Kidney epithelial cell (primary cell): ENCODE measurements at regions not wholly inside any gene's neighbourhood (a gene's known extent, or its start where the extent isn't known, plus 50 kb on each side); places are given as distances from the start of the nearest gene placed in this dataset.

Source experiments
- DNase-seq: peaks from one replicate; pipeline ENCODE4 v3.0.0-alpha.2; 2010; ENCODE audit warnings: low read depth
- H3K27me3 ChIP-seq: 2 replicates; pipeline ENCODE4 v1.6.0; 2011; ENCODE audit warnings: low read length; ENCODE audit not compliant: control insufficient read depth, insufficient read depth
- H3K36me3 ChIP-seq: 2 replicates; pipeline ENCODE4 v1.5.1; 2011; ENCODE audit warnings: low read length; ENCODE audit not compliant: control insufficient read depth, insufficient read depth
- H3K4me3 ChIP-seq: 2 replicates; pipeline ENCODE4 v1.5.1; 2011; ENCODE audit warnings: low read depth, mild to moderate bottlenecking, control low read depth, low read length
- TF ChIP-seq, protein P1 (sequence below): IDR thresholded peaks from 2 replicates; pipeline ENCODE4 v1.5.1; 2011; ENCODE audit warnings: mild to moderate bottlenecking, moderate library complexity, low read length, control low read depth, inconsistent platforms; ENCODE audit not compliant: insufficient read depth, poor library complexity, severe bottlenecking

DNA sequence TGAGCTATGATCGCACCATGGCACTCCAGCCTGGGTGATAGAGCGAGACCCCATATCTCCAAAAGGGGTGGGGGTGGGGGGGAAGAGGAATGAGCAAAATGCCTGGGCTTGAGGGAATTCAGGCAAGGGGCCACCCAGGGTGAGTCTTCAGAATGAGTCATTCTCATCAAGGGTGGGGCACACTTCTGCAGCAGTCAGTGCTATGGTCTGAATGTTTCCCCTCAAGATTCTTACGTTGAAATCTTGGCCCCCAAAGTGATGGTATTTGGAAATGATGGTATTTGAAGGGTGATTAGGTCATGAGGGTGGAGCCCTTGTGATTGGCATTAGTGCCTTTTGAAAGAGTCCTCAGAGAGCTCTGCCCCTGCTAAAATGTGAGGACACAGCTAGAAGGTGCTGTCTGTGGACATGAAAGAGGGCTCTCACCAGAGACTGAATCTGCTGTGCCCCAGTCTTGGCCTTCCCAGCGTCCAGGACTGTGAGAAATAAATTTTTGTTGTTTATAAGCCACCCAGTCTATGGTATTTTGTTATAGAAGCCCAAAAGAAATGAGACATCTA is 86.4 kb upstream of the THY1 start:
- peaks cover 22% of the 10 kb centered on the region for H3K27me3 ChIP-seq
- DNase-seq, result no peak
- no peaks in the 10 kb centered on the region for H3K36me3 ChIP-seq
- TF ChIP-seq, protein P1, sequence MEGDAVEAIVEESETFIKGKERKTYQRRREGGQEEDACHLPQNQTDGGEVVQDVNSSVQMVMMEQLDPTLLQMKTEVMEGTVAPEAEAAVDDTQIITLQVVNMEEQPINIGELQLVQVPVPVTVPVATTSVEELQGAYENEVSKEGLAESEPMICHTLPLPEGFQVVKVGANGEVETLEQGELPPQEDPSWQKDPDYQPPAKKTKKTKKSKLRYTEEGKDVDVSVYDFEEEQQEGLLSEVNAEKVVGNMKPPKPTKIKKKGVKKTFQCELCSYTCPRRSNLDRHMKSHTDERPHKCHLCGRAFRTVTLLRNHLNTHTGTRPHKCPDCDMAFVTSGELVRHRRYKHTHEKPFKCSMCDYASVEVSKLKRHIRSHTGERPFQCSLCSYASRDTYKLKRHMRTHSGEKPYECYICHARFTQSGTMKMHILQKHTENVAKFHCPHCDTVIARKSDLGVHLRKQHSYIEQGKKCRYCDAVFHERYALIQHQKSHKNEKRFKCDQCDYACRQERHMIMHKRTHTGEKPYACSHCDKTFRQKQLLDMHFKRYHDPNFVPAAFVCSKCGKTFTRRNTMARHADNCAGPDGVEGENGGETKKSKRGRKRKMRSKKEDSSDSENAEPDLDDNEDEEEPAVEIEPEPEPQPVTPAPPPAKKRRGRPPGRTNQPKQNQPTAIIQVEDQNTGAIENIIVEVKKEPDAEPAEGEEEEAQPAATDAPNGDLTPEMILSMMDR, result no peak
- H3K4me3 ChIP-seq, result no peak overlapping the region

DNA sequence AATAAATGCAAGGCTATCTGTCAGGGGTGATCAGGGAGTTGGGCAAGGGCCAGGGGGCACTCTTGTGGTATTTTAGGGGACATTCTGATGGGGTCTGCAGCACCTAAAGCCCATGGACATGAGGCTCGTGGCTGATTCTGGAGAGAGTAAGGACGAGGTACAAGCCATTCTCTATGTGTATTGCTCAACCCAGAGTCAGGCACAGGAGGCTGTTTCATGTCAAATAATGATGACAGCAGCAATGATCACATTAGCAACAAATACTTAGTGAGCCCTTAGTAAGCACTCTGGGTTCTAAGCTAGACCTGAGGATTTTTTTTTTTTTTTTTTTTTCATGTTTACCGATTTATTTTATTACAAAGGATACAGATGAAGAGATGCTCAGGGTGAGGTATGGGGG is 83.5 kb upstream of the THY1 start:
- TF ChIP-seq, protein P1, result no peak
- H3K27me3 ChIP-seq, result peaks cover 3% of the 10 kb centered on the region
- DNase-seq, result no peak
- no peaks in the 10 kb centered on the region for H3K36me3 ChIP-seq
- no peak overlapping the region for H3K4me3 ChIP-seq

DNA sequence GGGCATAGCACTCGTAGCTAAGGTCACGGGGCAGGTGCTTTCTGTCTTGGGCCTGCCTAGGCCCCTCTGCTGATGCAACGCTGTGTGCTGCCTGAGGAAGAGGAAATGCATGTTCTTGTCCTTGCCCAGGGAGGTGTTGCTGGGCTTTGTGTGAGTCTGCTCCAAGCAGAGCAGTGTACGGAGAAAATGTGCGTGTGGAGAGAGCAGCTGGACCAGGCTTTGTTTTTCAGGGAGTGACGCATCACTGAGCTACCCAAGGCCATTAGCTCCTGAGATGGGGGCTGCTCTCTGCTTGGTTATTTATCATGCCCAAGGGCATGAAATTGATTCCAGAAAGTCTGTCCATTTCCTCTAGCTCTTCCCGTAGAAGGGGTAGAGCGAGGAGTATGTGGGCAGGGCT is 82.9 kb upstream of the THY1 start:
- H3K27me3 ChIP-seq, result no peaks in the 10 kb centered on the region
- DNase-seq, result no peak
- H3K4me3 ChIP-seq, result no peak overlapping the region
- H3K36me3 ChIP-seq, result no peaks in the 10 kb centered on the region
- TF ChIP-seq, protein P1, result no peak

DNA sequence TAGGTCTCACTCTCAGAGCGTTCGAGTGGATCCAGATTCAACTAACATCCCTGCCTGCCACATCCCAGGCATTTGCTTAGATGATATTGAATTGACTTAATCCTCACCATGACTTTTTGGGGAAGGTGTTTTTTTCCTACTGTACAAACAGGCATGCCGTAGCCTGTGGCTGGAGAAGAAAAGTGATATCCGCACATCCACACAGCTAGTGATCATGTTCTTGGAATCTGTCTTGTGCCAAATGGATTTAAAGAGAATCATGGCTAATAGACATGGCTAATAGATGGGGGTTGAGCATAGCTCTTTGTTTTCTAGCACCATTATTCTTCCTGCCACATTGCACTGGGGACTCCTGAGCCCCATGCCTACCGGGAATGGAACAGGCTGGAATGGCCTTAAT is 82.1 kb upstream of the THY1 start:
- no peak overlapping the region for H3K4me3 ChIP-seq
- peaks cover 4% of the 10 kb centered on the region for H3K27me3 ChIP-seq
- TF ChIP-seq, protein P1, result no peak
- no peaks in the 10 kb centered on the region for H3K36me3 ChIP-seq
- no peak for DNase-seq

DNA sequence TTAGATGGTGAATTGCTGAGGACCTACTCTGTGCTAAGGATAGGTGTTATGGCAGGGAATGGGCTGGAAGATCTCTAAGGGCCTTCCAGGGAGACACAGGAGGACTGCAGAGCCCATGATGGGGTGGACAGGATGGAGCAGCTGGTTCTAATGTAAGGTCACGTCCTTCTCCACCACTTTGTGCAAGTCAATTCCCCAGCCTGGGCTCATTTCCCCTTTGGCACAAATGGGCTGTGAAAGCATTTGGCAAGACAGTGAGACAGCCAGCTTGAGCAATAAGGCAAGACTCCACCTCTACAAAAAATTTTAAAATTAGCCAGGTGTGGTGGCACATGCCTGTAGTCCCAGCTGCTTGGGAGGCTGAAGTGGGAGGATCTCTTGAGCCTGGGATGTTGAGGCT is 81.4 kb upstream of the THY1 start:
- H3K27me3 ChIP-seq, result peaks cover 4% of the 10 kb centered on the region
- H3K36me3 ChIP-seq, result no peaks in the 10 kb centered on the region
- H3K4me3 ChIP-seq, result no peak overlapping the region
- TF ChIP-seq, protein P1, result no peak
- DNase-seq, result no peak

DNA sequence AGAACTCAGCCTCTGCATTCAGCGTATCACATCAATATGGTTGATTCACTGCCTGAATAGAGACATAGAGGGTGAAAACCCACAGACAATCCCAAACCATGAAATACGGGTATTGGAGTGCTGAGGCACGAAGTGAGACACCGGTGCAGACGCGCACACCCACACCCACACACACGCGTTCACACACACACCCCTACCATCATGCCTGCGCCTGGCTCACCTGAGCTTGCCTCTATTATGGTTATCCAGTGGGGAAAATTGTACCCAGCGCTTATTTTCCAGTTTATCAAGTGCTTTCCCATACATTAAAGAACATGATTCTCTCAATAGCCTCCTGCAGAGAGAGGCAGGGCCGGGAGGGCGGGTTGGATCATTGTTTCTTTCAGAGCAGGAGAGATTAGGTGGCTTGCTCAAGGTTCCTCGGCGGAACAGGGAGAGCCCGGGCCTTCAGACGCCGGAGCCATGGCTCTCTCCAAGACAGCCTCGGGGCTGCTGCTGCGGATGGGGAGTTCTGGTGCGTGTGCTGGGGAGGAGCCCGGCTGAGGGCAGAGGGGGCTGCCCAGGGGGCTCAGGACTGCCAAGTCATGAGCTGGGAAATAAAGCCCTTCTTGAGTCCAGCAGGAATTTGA is 78.9 kb upstream of the THY1 start:
- TF ChIP-seq, protein P1, result no peak
- Histone ChIP-seq H3K36me3 (no peaks in the 10 kb centered on the region), H3K4me3 (no peak overlapping the region), H3K27me3 (peaks cover 18% of the 10 kb centered on the region)
- DNase-seq, result no peak
